ENCODE measurements at regions not wholly inside any gene's neighbourhood (a gene's known extent, or its start where the extent isn't known, plus 50 kb on each side); places are given as distances from the start of the nearest gene placed in this dataset.

GRCh38 chr11:39236916-39237315 lies 2222.5 kb downstream of the LRRC4C start:
- Mint-ChIP-seq H3K27me3 (ENCODE audit: unreplicated experiment) (no peaks in the 10 kb centered on the region), H3K36me3 (ENCODE audit: low read depth, unreplicated experiment) (no peaks in the 10 kb centered on the region), H3K27ac (ENCODE audit: unreplicated experiment) (no peak overlapping the region), H3K4me1 (ENCODE audit: unreplicated experiment) (no peaks in the 10 kb centered on the region), H3K9me3 (ENCODE audit: unreplicated experiment) (no peaks in the 10 kb centered on the region), H3K4me3 (ENCODE audit: unreplicated experiment) (no peak overlapping the region)
- no peak for TF ChIP-seq CTCF (IDR thresholded peaks at IDR 0.05; ENCODE audit: unreplicated experiment)
- DNase-seq (ENCODE audit: low spot score), result no peak

DNA sequence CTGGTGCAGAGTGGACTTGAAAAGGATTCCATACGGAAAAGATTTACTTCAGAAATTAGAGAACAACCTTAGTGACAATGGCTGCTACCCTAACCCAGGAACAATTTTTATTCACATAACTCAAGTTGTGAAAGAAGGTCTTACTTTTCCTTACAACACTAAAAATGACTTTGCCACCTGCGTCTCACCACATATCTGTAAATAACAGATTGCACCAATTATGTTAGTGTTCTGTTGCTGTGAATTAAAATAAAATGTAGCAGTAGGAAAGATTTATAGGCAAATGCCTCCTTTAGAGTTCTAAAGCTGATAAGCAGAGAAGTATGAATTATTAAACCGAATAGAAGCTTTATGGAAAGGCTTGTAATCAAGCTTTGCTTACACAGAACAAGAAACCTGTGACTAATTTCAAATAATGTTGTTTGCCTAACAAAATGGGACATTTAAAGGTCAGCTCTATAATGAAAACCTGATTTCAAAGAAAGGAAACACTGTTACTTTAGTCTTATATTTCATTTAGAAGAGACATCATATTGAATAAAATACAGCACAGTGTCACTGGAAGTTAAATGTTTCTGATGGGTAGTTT lies 2237.8 kb downstream of the LRRC4C start:
- Mint-ChIP-seq H3K9me3 (ENCODE audit: unreplicated experiment) (no peaks in the 10 kb centered on the region), H3K36me3 (ENCODE audit: low read depth, unreplicated experiment) (no peaks in the 10 kb centered on the region), H3K4me3 (ENCODE audit: unreplicated experiment) (no peak overlapping the region)

DNA sequence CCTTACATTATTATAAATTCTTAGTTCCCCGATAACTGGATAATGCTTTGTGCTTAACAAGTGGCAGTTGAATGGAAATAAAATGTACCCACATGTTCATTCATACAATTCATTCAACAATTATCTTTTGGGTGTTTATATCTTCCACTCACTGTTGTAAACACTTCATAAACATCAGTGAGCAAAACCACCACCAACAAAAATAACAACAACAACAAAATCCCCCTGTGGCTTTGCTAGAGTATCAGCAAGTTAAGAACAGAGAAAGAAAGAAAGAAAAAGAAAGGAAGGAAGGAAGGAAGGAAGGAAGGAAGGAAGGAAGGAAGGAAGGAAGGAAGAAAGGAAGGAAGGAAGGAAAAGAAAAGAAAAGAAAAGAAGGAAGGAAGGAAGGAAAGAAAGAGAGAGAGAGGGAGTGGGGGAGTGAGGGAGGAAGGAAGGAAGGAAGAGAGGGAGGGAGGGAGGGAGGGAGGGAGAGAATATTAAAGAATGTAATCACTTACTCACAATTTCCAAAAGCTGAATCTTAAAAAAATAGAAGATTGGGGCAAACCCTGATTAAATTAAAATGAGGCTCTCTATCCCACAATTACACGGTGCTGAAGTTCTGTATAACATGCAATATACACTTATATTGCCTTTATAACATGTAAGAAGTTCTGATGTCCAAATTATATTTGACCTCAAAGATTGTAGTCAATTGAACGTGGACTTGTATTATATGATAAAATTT lies 2238.8 kb downstream of the LRRC4C start:
- Mint-ChIP-seq H3K4me3 (ENCODE audit: unreplicated experiment) (no peak overlapping the region), H3K27me3 (ENCODE audit: unreplicated experiment) (no peaks in the 10 kb centered on the region), H3K4me1 (ENCODE audit: unreplicated experiment) (no peaks in the 10 kb centered on the region), H3K27ac (ENCODE audit: unreplicated experiment) (no peak overlapping the region), H3K9me3 (ENCODE audit: unreplicated experiment) (no peaks in the 10 kb centered on the region), H3K36me3 (ENCODE audit: low read depth, unreplicated experiment) (no peaks in the 10 kb centered on the region)
- TF ChIP-seq CTCF (IDR thresholded peaks at IDR 0.05; ENCODE audit: unreplicated experiment), result no peak
- DNase-seq (ENCODE audit: low spot score), result no peak

More for the DNA sequence above, 2237.8 kb downstream of the LRRC4C start:
- TF ChIP-seq CTCF (IDR thresholded peaks at IDR 0.05; ENCODE audit: unreplicated experiment), result no peak
- Mint-ChIP-seq H3K27me3 (ENCODE audit: unreplicated experiment) (no peaks in the 10 kb centered on the region), H3K4me1 (ENCODE audit: unreplicated experiment) (no peaks in the 10 kb centered on the region), H3K27ac (ENCODE audit: unreplicated experiment) (no peak overlapping the region)
- DNase-seq (ENCODE audit: low spot score), result no peak

DNA sequence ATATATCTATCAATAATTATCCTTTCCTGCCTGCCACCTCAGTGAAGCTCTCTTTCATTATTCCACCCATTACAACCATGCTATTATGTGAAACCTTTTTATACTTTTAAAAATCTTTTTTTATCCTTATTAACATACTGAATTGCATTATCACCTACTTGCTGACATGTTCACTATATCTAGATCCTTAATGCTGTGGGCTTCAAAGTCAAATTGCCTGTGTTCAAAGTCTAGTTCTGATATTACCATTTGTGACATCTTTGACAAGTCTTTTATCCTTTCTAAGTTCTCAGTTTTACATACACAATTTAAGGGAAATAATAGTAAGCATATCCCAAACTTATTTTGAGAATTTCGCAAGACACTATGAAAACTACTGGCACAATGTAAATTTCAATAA lies 2239.4 kb downstream of the LRRC4C start:
- Mint-ChIP-seq H3K27me3 (ENCODE audit: unreplicated experiment) (no peaks in the 10 kb centered on the region), H3K4me1 (ENCODE audit: unreplicated experiment) (no peaks in the 10 kb centered on the region), H3K36me3 (ENCODE audit: low read depth, unreplicated experiment) (no peaks in the 10 kb centered on the region), H3K9me3 (ENCODE audit: unreplicated experiment) (no peaks in the 10 kb centered on the region), H3K27ac (ENCODE audit: unreplicated experiment) (no peak overlapping the region), H3K4me3 (ENCODE audit: unreplicated experiment) (no peak overlapping the region)
- no peak for DNase-seq (ENCODE audit: low spot score)
- TF ChIP-seq CTCF (IDR thresholded peaks at IDR 0.05; ENCODE audit: unreplicated experiment), result no peak

DNA sequence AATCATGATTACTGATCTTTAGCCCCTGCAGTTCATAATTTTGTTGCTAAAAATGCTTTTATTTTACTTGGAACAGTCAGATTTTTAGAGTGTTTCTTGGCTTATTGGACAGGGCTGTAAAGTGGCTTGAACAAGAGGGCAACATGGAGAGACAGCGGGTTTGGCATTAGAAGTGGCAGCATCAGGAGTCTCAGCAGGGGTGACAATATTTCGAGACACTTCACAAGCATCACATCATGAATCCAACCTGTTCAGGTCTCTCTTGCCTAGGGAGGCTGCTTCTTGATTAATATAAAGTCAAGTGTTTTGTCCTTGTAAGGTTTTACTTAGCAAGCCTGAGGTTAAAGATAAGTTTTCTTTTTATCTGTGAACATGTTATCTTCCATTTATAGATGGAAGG lies 2249.5 kb downstream of the LRRC4C start:
- no peaks in the 10 kb centered on the region for H3K36me3 Mint-ChIP-seq (ENCODE audit: low read depth, unreplicated experiment)
- DNase-seq (ENCODE audit: low spot score), result no peak
- H3K4me1 Mint-ChIP-seq (ENCODE audit: unreplicated experiment), result no peaks in the 10 kb centered on the region
- H3K9me3 Mint-ChIP-seq (ENCODE audit: unreplicated experiment), result no peaks in the 10 kb centered on the region
- TF ChIP-seq CTCF (IDR thresholded peaks at IDR 0.05; ENCODE audit: unreplicated experiment), result no peak
- no peaks in the 10 kb centered on the region for H3K27me3 Mint-ChIP-seq (ENCODE audit: unreplicated experiment)
- H3K27ac Mint-ChIP-seq (ENCODE audit: unreplicated experiment), result no peak overlapping the region
- no peak overlapping the region for H3K4me3 Mint-ChIP-seq (ENCODE audit: unreplicated experiment)
